WI38 (cell line): ENCODE measurements at regions not wholly inside any gene's neighbourhood (a gene's known extent, or its start where the extent isn't known, plus 50 kb on each side); places are given as distances from the start of the nearest gene placed in this dataset.

ENCODE experiments used
- H3K4me3 ChIP-seq: 2 replicates; pipeline ENCODE4 v1.5.1; 2011; ENCODE audit warnings: low read depth, mild to moderate bottlenecking, control low read depth, low read length
- CTCF ChIP-seq: IDR thresholded peaks from 2 replicates; pipeline ENCODE4 v1.5.1; 2012; ENCODE audit warnings: low read depth, mild to moderate bottlenecking, control low read depth, low read length

- no peak for TF ChIP-seq CTCF
Measured at GRCh38 chr6:46072866-46073265, 56.9 kb upstream of the ENPP4 start.

GRCh38 chr6:46078294-46078693 lies 51.5 kb upstream of the ENPP4 start:
- TF ChIP-seq CTCF = no peak
- H3K4me3 ChIP-seq = no peak overlapping the region

More at GRCh38 chr6:46072866-46073265, 56.9 kb upstream of the ENPP4 start:
- H3K4me3 ChIP-seq = no peak overlapping the region

GRCh38 chr6:46079061-46079460 lies 50.7 kb upstream of the ENPP4 start:
- 0 out of 2 replicates have a peak overlapping the region, but pooled peaks have one; percentile 16 for H3K4me3 ChIP-seq
- TF ChIP-seq CTCF = no peak
